GM12865 (cell line): ENCODE measurements at regions not wholly inside any gene's neighbourhood (a gene's known extent, or its start where the extent isn't known, plus 50 kb on each side); places are given as distances from the start of the nearest gene placed in this dataset.

Experiments used
- DNase-seq: peaks from one replicate; pipeline ENCODE4 v3.0.0; 2010; ENCODE audit warnings: low read depth
- H3K4me3 ChIP-seq: 2 replicates; pipeline ENCODE4 v1.5.1; 2011; ENCODE audit warnings: mild to moderate bottlenecking, low read depth, low read length, control low read depth
- CTCF ChIP-seq: IDR thresholded peaks from 2 replicates; pipeline ENCODE4 v1.5.1; 2011; ENCODE audit warnings: low read length, control low read depth, low read depth, inconsistent platforms; ENCODE audit not compliant: insufficient read depth; ENCODE audit errors: missing control alignments

- no peak overlapping the region for H3K4me3 ChIP-seq
- DNase-seq: no peak
- TF ChIP-seq CTCF: no peak
Observed at GRCh38 chrX:124280294-124280902, 52.1 kb upstream of the TEX13D start.

GRCh38 chrX:124282580-124282979 is 49.9 kb upstream of the TEX13D start:
- no peak for DNase-seq
- TF ChIP-seq CTCF: no peak

More at GRCh38 chrX:124282580-124282979, 49.9 kb upstream of the TEX13D start:
- H3K4me3 ChIP-seq: no peak overlapping the region
